NOMO-1 treated with dmso at 0.1 percent for 144 hours (cell line): ENCODE measurements at regions not wholly inside any gene's neighbourhood (a gene's known extent, or its start where the extent isn't known, plus 50 kb on each side); places are given as distances from the start of the nearest gene placed in this dataset.

Source experiments
- DNase-seq: peaks from one replicate; lab custom pipeline; 2025; ENCODE audit not compliant: unreplicated experiment; lab: John Stamatoyannopoulos, UW

- DNase-seq: no peak
These were observed 128.6 kb upstream of the SLC34A2 start for GRCh38 chr4:25527034-25527433.

GRCh38 chr4:25528391-25528790 is 127.3 kb upstream of the SLC34A2 start:
- no peak for DNase-seq

- no peak for DNase-seq
These were observed 124.4 kb upstream of the SLC34A2 start for GRCh38 chr4:25531272-25531671.

GRCh38 chr4:25532591-25532990 is 123.1 kb upstream of the SLC34A2 start:
- no peak for DNase-seq

- DNase-seq: no peak
These were observed 122.4 kb upstream of the SLC34A2 start for GRCh38 chr4:25533256-25533655.

GRCh38 chr4:25535278-25535677 is 120.4 kb upstream of the SLC34A2 start:
- DNase-seq: no peak

GRCh38 chr4:25535701-25536473 is 119.8 kb upstream of the SLC34A2 start:
- DNase-seq: no peak

- DNase-seq: no peak
These were observed 118.9 kb upstream of the SLC34A2 start for GRCh38 chr4:25536564-25537320.

GRCh38 chr4:25538430-25538829 is 117.2 kb upstream of the SLC34A2 start:
- DNase-seq: no peak

- no peak for DNase-seq
These were observed 116.4 kb upstream of the SLC34A2 start for GRCh38 chr4:25539241-25539640.

GRCh38 chr4:25540734-25541133 is 114.9 kb upstream of the SLC34A2 start:
- no peak for DNase-seq

GRCh38 chr4:25547343-25547742 is 108.3 kb upstream of the SLC34A2 start:
- no peak for DNase-seq

GRCh38 chr4:25549413-25549812 is 106.2 kb upstream of the SLC34A2 start:
- DNase-seq: no peak

GRCh38 chr4:25550376-25551030 is 105.1 kb upstream of the SLC34A2 start:
- no peak for DNase-seq

- no peak for DNase-seq
These were observed 104.0 kb upstream of the SLC34A2 start for GRCh38 chr4:25551605-25552004.

GRCh38 chr4:25552580-25553271 is 102.9 kb upstream of the SLC34A2 start:
- no peak for DNase-seq

- DNase-seq: no peak
These were observed 96.1 kb upstream of the SLC34A2 start for GRCh38 chr4:25559508-25559907.

GRCh38 chr4:25560605-25561004 is 95.0 kb upstream of the SLC34A2 start:
- no peak for DNase-seq

- DNase-seq: no peak
These were observed 92.5 kb upstream of the SLC34A2 start for GRCh38 chr4:25563071-25563564.

- DNase-seq: no peak
These were observed 90.8 kb upstream of the SLC34A2 start for GRCh38 chr4:25564836-25565235.

GRCh38 chr4:25567253-25567652 is 88.4 kb upstream of the SLC34A2 start:
- DNase-seq: no peak
